ENCODE measurements at regions not wholly inside any gene's neighbourhood (a gene's known extent, or its start where the extent isn't known, plus 50 kb on each side); places are given as distances from the start of the nearest gene placed in this dataset.

GRCh38 chr15:38129531-38130204 lies 123.0 kb upstream of the SPRED1 start (continued):
- TF ChIP-seq RFX5 (IDR thresholded peaks at IDR 0.05; ENCODE audit: low read depth, low read length), result no peak
- peak; percentile 95 for TF ChIP-seq RCOR1 (IDR thresholded peaks at IDR 0.05; ENCODE audit: insufficient replicate concordance, low read length)

- H2BK120ac ChIP-seq (ENCODE audit: low read depth, low read length), result peak overlapping the region; percentile 84
- peak overlapping the region; percentile 13 to 69; a peak in 3 of 4 replicates for H4K8ac ChIP-seq (ENCODE audit: low read depth in 2 of 2, low read length in 2 of 2)
- H2BK15ac ChIP-seq (ENCODE audit: low read depth, low read length), result peak overlapping the region; percentile 65
- POLR2A ChIA-PET (ENCODE audit: unreplicated experiment), result interaction anchor here (1.0 kb wide), 1 partner anchor 122 kb away, joined by 4 read pairs; the partner anchor contains the start of gene SPRED1
- no peak for TF ChIP-seq RAD21 (IDR thresholded peaks at IDR 0.05; ENCODE audit: low read length)
- no peak for TF ChIP-seq MXI1 (IDR thresholded peaks at IDR 0.05; ENCODE audit: borderline replicate concordance, low read depth, low read length)
- TF ChIP-seq BHLHE40 (IDR thresholded peaks at IDR 0.05; ENCODE audit: low read depth, low read length), result no peak
- TF ChIP-seq ELK1 (IDR thresholded peaks at IDR 0.05; ENCODE audit: borderline replicate concordance, low read depth, low read length), result no peak
- no peak for TF ChIP-seq POLR2A (IDR thresholded peaks at IDR 0.05; ENCODE audit: low read depth, low read length)
- H3K18ac ChIP-seq (ENCODE audit: low read depth, low read length), result peak overlapping the region; percentile 63
- WGBS, 2 experiments (ENCODE audit: extremely low coverage in 2 of 2, insufficient read length in 1 of 2), result 53% methylated on average over 3 of the region's 8 CpGs; no CpG with 5 or more reads in 1 of the 2 experiments
- ATAC-seq (ENCODE audit: low read depth), result no peak
- dilution Hi-C loops (cut with HindIII; ENCODE audit: low sequenced_read_pairs, unreplicated experiment), result no loop called here
- H4K20me1 ChIP-seq (ENCODE audit: insufficient read depth, low read length), result no peaks in the 10 kb centered on the region
- peak overlapping the region; percentile 51 for H2AFZ ChIP-seq (replicated peaks; ENCODE audit: low read length, poor library complexity)
- H2BK20ac ChIP-seq (ENCODE audit: low read depth, low read length), result peak overlapping the region; percentile 76
- no peaks in the 10 kb centered on the region for H3K9me1 ChIP-seq (ENCODE audit: insufficient read depth, low read length)
- intact Hi-C loops (cut with micrococcal nuclease), result loop anchor here (1.0 to 5.0 kb wide), 2 partner anchors 121 to 282 kb away; no protein-coding TSS in a partner anchor
- peak overlapping the region; percentile 69 for H2BK5ac ChIP-seq (ENCODE audit: low read depth, low read length, poor library complexity, severe bottlenecking)
- BruUV-seq (replicated peaks), result no TSS peak
- no peak for DNase-seq
- H3K36me3 ChIP-seq (ENCODE audit: control insufficient read depth, insufficient read depth, low read length), result no peaks in the 10 kb centered on the region
- CTCF ChIA-PET, result no interaction called here
- peak overlapping the region; percentile 61 for H4K91ac ChIP-seq (ENCODE audit: insufficient read depth, low read depth, low read length)
- peak overlapping the region; percentile 84 for H3K4ac ChIP-seq (ENCODE audit: low read depth, low read length)
- no peak overlapping the region for H2AK9ac ChIP-seq (replicated peaks; ENCODE audit: low read depth, low read length, poor library complexity)
- peak overlapping the region; percentile 54 for H3K27ac ChIP-seq (ENCODE audit: insufficient read depth, low read length)
- H3K9me3 ChIP-seq (ENCODE audit: control insufficient read depth, insufficient read depth, low read length), result no peaks in the 10 kb centered on the region
- H2AK5ac ChIP-seq (ENCODE audit: low read depth, low read length), result peak overlapping the region; percentile 46
- H3K23ac ChIP-seq (ENCODE audit: low read depth, low read length), result peak overlapping the region; percentile 32; the same call in 1 of the 2 replicates
- H4K5ac ChIP-seq (ENCODE audit: low read depth, low read length), result peak overlapping the region; percentile 33
- H3K56ac ChIP-seq (ENCODE audit: extremely low read depth, insufficient read depth, low read length), result peak overlapping the region; percentile 37
- H3K4me3 ChIP-seq (ENCODE audit: insufficient read depth, low read depth, low read length), result peak overlapping the region; percentile 10; the same call in 1 of the 2 replicates
- peaks cover 4% of the 10 kb centered on the region for H3K4me1 ChIP-seq (ENCODE audit: control insufficient read depth, insufficient read depth, low read length)
- H3K9ac ChIP-seq (ENCODE audit: low read depth, low read length), result peak overlapping the region; percentile 7; the same call in 1 of the 2 replicates
- H3K27me3 ChIP-seq (ENCODE audit: control insufficient read depth, insufficient read depth, low read length), result no peaks in the 10 kb centered on the region
- peak overlapping the region; percentile 39 for H3K14ac ChIP-seq (replicated peaks; ENCODE audit: low read depth, low read length)
- no peaks in the 10 kb centered on the region for H3K79me1 ChIP-seq (ENCODE audit: low read depth in 1 of 2, low read length in 2 of 2)
- H3K4me2 ChIP-seq (ENCODE audit: low read depth, low read length), result peak overlapping the region; percentile 51
- in situ Hi-C loops (cut with MboI; ENCODE audit: low sequenced_read_pairs), result no loop called here
Measured at GRCh38 chr15:38130205-38130567, 122.5 kb upstream of the SPRED1 start.

Measured in IMR-90 (cell line).